HG03064 (cell line): ENCODE measurements at regions not wholly inside any gene's neighbourhood (a gene's known extent, or its start where the extent isn't known, plus 50 kb on each side); places are given as distances from the start of the nearest gene placed in this dataset.
"Not testable (repeated sequence)": the region's sequence is repeated elsewhere in the genome, so short reads cannot be mapped to it uniquely, and the experiment has no call there.

ENCODE experiments used
- ATAC-seq: cut with Tn5 transposase; IDR thresholded peaks from one replicate; pipeline ENCODE4 v1.9.1; 2021; ENCODE audit warnings: low read depth; ENCODE audit not compliant: unreplicated experiment

DNA sequence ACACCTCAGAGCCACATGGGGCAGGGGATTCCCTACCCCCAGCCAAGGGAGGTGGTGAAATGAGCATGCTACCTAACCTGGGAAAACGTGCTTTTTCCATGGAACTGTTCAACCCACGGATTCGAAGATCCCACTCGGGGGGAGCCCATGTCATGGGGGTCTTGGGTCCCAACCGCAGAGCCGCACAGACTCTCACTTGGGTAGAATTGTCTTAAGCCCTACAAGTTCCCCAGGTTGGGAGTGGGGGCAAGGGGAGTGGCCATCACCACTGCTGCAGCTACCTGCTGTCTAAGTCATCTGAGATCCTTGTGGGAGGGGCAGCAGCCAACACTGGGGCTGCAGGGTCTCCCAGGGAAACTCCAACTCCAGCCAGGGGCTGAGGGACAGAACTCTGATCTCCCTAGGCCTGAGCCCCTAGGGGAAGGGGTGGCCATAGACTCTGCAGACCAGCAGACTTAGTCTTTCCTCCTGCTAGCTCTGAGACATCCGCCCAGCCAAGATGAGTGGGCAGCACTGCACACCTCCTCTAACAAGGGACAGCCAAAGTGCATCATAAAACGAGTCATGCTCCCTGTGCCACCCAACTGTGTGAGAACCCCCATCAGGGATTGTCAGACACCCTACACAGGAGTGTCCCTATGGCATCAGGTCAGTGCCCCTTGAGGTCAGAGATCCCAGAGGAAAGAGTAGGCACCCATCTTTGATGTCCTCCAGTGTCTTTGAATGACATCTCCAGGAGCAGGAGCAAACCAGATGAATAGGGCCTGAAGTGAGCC is 610.4 kb upstream of the SLITRK6 start:
- ATAC-seq, result no peak

DNA sequence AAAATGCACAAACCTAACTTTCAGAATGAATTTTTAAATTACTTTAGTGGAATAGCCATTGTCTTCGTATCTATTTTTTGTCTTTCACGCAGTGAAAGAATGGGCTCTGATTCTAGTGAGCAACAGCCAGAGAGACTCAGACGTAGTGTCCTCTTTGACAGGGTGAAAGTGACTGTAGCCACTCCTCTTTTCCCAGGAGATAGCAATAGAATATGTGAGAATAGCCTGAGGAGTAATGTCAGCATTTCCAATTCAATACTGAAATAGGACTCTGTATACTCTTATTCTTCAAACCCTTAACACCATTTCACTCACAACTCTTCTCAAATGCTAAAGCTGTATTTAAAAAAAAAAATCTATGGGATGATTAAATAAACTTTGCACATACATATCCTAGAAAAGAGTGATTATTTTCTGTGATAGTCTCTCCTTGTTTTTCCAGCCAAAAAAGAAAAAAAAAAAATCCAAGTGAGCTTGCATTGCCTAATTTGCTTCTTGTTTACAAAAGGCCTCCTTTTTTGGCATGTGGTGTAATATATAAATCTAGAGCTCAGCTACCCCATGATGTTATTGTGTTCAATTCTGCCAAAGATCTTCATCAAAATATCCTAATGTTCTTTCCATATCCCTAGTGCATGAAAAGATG is 626.1 kb upstream of the SLITRK6 start:
- ATAC-seq, result no peak

DNA sequence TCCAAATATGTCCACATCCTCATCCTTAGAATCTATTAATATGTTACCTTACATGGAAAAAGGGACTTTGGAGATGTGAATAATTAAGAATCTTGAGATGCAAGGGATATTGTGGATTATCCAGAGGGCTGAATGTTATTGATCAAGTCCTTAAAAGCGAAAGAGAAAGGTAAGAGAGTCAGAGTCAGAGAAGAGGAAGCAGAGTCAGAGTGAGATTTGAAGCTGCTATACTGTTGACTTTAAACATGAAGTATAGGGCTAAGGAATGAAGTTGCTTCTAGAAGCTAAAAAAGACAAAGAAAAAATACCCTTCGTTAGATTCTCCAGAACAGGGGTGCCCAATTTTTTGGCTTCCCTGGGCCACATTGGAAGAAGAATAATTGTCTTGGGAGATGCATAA is 627.2 kb upstream of the SLITRK6 start:
- no peak for ATAC-seq

DNA sequence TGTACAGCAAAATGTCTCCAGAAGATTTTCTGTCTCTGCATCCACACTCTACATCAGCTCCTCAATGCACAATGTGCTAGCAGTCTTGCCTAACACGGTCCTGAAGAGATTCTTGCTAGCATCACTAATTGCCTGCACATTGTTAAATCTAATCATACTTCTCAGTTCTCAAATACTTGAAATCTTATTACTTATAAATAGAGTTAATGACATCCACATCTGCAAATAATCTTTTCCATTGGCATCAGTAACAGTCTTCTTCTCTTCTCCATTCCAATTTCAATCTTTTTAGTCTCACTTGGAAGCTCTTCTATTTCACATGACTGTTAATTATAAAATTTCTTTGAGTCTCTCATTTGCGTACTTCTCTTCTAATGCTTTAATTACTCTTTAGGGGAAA is 630.5 kb upstream of the SLITRK6 start:
- no peak for ATAC-seq

GRCh38 chr13:86438034-86438433 is 638.8 kb upstream of the SLITRK6 start:
- no peak for ATAC-seq

- no peak for ATAC-seq
Observed at GRCh38 chr13:86445206-86445605, 646.0 kb upstream of the SLITRK6 start.

DNA sequence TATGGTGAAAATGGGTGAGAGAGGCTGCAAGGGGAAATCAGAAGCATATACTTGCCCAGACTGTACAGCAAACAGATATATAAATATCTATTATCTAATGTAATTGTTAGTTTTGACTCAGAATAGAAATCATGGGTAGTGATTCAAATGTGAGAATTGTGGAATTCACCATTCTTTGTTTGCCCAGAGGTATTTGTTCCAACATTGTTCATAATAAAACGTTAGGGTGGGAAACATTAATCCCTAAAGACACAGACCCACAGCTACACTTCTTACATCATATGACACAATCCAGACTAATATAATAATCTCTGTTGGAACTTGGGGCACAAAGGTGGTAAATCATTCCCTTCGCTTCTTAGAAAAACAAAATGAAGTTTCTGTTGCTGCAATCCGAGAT is 646.5 kb upstream of the SLITRK6 start:
- ATAC-seq, result no peak

GRCh38 chr13:86446311-86446710 is 647.1 kb upstream of the SLITRK6 start:
- ATAC-seq, result no peak

- no peak for ATAC-seq
Observed at GRCh38 chr13:86447479-86447878, 648.3 kb upstream of the SLITRK6 start.

DNA sequence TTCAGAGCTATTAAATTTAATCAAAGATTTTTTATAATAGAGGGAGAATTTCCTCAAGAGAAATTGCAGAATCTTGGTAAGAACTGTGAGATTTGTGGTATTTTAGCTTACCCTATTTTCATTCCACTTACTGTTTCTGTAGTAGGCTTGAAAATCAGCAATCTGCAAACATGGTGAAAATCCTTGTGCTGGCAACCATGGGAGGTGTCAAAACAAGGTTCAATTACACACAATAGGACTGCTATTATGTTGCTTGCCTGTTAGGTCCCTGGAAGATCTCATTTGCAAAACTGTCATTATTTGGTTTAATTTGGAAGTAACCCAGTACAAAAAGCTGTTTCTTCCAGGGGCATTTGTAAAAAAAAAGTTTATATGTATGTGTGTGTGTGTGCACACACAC is 662.8 kb upstream of the SLITRK6 start:
- no peak for ATAC-seq

GRCh38 chr13:86464193-86464592 is 665.0 kb upstream of the SLITRK6 start:
- ATAC-seq, result no peak

GRCh38 chr13:86474971-86475370 is 675.8 kb upstream of the SLITRK6 start:
- ATAC-seq, result no peak

DNA sequence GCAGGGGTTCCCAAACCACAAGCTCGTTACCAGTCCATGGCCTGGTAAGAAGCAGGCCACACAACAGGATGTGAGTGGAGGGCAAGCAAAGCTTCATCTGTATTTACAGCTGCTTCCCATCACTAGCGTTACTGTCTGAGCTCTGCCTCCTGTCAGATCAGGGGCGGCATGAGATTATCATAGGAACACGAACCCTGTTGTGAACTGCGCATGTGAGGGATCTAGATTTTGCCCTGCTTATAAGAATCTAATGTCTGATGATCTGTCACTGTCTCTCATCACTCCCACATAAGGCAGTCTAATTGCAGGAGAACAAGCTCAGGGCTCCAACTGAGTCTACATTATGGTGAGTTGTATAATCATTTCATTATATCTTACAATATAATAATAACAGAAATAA is 677.4 kb upstream of the SLITRK6 start:
- no peak for ATAC-seq

DNA sequence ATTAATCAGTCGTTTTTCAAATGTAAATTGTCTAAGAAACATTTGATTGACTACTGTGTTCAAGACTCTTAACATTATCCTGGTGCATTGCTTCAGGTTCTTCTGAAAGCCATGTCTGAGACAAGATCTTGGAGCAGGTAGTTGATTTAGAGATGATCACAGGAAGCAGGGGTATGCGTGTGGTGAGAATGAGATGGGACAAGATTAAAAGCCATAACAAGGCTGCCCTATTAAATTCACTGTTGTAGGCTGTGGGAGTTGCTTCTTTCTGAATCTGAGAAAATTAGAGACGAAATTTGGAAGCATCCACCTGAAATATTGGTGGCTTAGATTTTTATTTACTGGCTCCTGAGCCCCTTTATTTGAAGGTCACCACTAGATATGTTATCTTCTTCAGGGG is 687.4 kb upstream of the SLITRK6 start:
- ATAC-seq, result no peak

GRCh38 chr13:86491121-86491520 is 691.9 kb upstream of the SLITRK6 start:
- ATAC-seq, result no peak

DNA sequence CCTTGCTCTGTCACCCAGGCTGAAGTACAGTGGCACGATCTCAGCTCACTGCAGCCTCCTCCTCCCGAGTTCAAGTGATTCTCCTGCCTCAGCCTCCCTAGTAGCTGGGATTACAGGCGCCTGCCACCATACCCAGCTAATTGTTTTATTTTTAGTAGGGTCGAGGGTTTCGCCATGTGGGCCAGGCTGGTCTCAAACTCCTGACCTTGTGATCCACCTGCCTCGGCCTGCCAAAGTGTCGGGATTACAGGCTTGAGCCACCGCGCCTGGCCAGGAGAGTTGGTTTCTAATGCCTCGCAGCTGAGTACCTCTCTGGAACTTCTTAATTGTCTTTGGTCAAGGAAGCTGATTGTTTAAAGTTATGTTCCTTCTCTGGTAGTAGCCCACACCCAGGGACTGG is 702.7 kb upstream of the SLITRK6 start:
- ATAC-seq, result not testable (repeated sequence)

GRCh38 chr13:86510792-86511191 is 711.6 kb upstream of the SLITRK6 start:
- ATAC-seq, result no peak

- ATAC-seq, result no peak
Observed at GRCh38 chr13:86541461-86541860, 742.2 kb upstream of the SLITRK6 start.

DNA sequence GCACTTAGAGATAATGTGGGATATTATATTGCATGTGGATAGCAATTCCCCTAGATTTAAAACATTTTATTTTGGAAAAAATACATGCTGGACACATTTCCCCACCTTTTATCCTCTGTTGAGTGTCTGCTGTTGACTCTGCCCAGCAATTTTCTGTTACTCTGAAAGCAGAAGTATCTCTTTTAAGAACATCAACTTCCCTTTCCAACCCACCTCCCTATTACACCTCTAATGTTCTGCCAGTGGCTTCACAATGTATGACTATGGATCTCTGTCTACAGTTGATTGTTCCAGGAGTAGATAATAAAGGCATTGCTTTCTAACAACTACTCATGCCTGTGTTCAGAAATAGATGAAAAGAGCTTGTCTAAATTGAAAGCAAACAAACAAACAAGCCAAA is 754.8 kb upstream of the SLITRK6 start:
- no peak for ATAC-seq

- ATAC-seq, result no peak
Observed at GRCh38 chr13:86559901-86560300, 760.7 kb upstream of the SLITRK6 start.

DNA sequence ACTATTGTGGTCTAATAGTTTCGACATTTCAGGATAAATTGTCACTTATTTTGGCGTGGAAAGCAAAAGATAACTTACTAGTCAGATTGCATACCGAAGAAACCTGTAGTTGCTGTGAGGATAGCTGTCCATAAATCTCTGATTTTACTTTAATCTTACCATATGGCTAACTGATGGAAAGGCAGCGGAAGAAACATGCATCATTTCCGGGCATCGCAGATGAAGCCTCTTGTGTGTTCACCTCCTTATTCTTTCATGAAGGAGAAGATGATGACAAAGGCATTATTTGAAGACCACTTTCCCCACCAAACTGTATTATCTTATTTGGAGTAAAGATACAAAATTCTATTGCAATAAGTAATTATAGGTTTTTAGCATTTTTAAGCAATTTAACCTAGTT is 763.6 kb upstream of the SLITRK6 start:
- ATAC-seq, result no peak

DNA sequence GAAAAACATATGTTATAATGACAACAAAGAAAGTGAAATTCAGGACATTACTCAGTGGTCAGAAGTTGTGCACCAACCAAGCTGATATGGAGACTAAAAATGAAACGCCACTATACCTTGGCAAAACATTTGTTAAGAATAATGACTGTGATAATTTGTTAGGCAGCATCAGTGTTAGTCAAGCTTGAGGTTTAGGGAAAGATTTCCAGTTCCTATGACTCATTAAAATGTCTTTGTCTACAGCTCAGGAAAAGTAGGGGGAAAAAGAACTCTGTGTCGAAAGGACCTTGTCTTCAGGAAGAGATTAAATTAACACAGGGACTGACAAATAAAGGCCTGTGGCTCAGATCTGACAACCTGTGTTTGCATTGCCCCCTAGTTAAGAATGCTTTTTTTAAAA is 764.1 kb upstream of the SLITRK6 start:
- ATAC-seq, result no peak
